ENCODE measurements at regions not wholly inside any gene's neighbourhood (a gene's known extent, or its start where the extent isn't known, plus 50 kb on each side); places are given as distances from the start of the nearest gene placed in this dataset.
"Not testable (repeated sequence)": the region's sequence is repeated elsewhere in the genome, so short reads cannot be mapped to it uniquely, and the experiment has no call there.

GRCh38 chr5:50588471-50588870 lies 78.0 kb upstream of the PARP8 start:
- DNase-seq (ENCODE audit: low read depth, low spot score) = not testable (repeated sequence)

- DNase-seq (ENCODE audit: low read depth, low spot score) = not testable (repeated sequence)
Measured at GRCh38 chr5:50590444-50591189, 75.8 kb upstream of the PARP8 start.

DNA sequence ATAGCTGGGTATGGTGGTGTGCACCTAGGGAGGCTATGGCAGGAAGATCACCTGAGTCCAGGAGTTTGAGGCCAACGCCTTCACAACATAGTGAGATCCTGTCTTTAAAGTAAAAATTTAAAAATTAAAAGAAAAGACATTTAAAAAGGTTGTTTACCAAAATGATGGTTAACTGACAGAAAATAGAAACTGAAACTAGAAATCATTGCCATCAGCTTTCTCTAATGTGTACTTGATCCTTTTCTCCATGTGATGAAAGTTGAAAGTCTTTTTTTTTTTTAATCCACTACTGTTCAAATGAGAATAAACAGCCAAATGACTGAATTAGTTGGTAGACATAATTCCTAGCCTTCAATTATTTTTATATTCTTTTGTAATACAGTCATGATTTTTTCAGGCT lies 75.1 kb upstream of the PARP8 start:
- DNase-seq (ENCODE audit: low read depth, low spot score) = not testable (repeated sequence)

DNA sequence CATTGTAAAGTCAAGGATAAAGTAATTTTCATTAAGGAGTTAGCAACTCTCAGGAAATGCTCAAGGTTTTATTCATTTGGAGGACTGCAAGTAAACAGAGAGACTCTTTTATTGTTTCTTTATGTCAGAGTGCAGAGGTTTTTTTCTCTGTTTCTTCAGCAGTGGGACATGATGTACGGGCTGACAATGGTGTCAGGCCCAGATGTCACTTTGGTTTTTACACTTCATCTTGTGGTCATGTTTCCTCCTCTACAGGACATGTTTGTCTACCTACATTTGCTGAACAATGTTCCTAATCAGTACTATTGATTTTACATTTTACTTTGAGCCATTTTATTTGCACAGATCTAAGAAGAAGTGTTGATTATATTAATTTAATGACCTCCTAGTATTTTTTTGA lies 72.8 kb upstream of the PARP8 start:
- no peak for DNase-seq (ENCODE audit: low read depth, low spot score)

DNA sequence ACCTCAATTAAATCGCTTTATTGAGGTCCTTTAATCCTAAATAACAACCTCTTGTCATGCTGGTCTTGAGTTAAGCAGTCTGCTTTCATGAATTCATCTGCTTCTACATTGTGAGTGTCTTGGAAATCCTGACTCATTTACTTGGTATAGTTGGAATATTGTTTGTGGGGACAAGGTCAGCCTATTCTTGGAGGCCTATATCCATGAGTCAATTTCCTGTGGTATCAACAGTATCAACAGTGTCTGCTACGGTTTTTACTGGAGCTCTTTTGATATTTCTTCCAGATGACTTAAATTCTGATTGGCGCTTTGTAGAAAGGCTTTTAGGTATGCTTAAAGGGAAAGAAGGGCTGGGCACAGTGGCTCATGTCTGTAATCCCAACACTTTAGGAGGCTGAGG lies 71.2 kb upstream of the PARP8 start:
- no peak for DNase-seq (ENCODE audit: low read depth, low spot score)

- DNase-seq (ENCODE audit: low read depth, low spot score) = peak; percentile 7
Measured at GRCh38 chr5:50601576-50601975, 64.9 kb upstream of the PARP8 start.

DNA sequence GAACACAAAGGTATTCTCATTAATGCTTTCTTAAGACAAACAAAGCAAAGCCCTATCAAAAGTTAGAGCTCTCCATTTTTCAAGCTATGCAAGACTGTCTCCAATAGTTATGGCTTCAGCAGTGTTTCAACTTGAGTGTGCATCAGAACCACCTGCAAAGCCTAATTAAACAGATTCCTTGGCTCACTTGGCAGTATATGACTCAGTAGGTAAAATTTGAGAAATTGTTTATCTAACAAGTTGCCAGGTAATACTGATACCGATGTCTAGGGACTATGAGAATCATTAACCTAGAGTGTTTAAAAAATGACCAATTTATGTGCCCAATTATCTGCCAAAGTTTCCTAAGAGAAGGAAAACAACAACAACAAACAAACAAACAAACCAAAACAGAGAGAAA lies 60.3 kb upstream of the PARP8 start:
- DNase-seq (ENCODE audit: low read depth, low spot score) = no peak

DNA sequence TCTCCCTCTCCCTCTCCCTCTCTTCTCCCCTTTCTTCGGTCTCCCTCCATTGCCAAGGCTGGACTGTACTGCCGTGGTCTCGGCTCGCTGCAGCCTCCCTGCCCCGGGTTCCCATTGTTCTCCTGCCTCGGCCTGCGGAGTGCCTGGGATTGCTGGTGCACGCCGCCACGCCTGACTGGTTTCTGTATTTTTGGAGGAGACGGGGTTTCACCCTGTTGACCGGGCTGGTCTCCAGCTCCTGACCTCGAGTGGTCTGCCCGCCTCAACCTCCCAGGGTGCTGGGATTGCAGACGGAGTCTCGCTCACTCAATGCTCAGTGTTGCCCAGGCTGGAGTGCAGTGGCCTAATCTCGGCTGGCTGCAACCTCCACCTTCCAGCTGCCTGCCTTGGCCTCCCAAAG lies 59.0 kb upstream of the PARP8 start:
- not testable (repeated sequence) for DNase-seq (ENCODE audit: low read depth, low spot score)

GRCh38 chr5:50607953-50608705 lies 58.3 kb upstream of the PARP8 start:
- not testable (repeated sequence) for DNase-seq (ENCODE audit: low read depth, low spot score)

DNA sequence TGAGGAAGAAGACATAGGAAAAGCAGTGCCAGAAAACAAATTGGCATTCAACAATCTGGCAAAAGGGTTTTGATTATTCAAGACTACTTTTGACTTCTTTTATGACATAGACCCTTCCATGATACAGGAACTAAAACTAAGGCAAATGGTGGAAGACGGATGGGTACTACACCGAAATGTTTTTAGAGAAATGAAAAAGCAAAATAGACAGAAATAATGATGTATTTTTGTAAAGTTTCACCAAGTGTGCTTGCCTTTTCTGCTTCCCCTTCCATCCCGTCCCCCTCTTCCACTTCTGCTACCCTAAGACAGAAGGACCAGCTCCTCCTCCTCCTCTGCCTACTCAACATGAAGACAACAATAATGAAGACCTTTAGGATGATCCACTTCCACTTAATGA lies 53.4 kb upstream of the PARP8 start:
- DNase-seq (ENCODE audit: low read depth, low spot score) = not testable (repeated sequence)
